ENCODE measurements at regions not wholly inside any gene's neighbourhood (a gene's known extent, or its start where the extent isn't known, plus 50 kb on each side); places are given as distances from the start of the nearest gene placed in this dataset.
"Not testable (repeated sequence)": the region's sequence is repeated elsewhere in the genome, so short reads cannot be mapped to it uniquely, and the experiment has no call there.

- DNase-seq: no peak
Observed at GRCh38 chr9:129544761-129545160, 76.1 kb downstream of the C9orf50 start.

DNA sequence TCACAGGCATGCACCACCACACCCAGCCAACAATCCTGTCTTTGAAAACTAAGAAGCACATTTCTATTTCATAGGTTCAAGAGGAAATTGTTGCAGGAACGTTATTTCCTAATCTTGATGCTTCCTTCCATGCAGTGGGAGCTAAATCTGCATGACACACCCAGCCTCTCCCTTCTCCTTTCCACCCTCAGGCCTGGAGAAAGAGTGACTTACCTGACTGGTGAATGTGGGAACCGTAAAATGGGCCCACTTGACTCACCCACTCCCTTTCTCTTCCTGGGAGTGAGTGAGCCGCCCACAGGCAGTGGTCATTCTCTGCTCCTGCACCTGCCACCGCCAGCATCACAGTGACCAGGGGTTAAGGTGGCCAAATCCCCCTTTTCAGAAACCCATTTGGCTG, 78.2 kb downstream of the C9orf50 start:
- no peak for DNase-seq

DNA sequence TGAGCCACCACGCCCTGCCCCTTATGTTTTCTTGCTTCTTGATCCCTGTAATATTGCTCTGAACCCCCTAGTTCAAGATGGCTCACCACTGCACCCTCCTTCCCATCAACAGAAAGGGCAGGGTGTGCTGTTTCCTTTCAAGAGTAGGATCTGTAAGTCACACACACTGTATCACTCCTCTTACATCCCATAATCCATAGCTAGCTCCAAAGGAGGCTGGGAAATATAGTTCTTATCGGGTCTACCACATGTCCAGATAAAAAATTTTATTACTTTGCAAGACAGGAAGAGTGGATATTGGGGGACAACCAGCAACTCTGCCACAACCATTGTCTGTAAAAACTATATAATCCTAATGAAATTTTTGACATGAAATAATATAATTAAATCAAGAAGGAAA, 79.6 kb downstream of the C9orf50 start:
- no peak for DNase-seq

GRCh38 chr9:129539446-129539845, 81.5 kb downstream of the C9orf50 start:
- DNase-seq: no peak

GRCh38 chr9:129531860-129532402, 89.0 kb downstream of the C9orf50 start:
- not testable (repeated sequence) for DNase-seq

DNA sequence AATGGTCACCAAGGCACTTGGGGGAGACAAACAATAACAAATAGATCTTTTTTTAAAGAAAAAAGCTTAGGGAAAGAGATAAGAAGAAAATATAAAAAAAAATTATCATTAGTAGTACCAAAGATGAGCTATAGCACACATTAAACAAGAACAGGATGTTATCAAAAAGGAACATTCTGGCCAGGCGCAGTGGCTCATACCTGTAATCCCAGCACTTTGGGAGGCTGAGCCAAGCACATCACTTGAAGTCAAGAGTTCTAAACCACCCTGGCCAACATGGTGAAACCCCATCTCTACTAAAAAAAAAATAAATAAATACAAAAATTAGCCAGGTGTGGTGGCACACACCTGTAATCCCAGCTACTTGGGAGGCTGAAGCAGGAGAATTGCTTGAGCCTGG, 92.9 kb downstream of the C9orf50 start:
- not testable (repeated sequence) for DNase-seq

- no peak for DNase-seq
Observed at GRCh38 chr9:129525656-129526196, 95.2 kb downstream of the C9orf50 start.

- DNase-seq: no peak
Observed at GRCh38 chr9:129524582-129525270, 96.2 kb downstream of the C9orf50 start.

DNA sequence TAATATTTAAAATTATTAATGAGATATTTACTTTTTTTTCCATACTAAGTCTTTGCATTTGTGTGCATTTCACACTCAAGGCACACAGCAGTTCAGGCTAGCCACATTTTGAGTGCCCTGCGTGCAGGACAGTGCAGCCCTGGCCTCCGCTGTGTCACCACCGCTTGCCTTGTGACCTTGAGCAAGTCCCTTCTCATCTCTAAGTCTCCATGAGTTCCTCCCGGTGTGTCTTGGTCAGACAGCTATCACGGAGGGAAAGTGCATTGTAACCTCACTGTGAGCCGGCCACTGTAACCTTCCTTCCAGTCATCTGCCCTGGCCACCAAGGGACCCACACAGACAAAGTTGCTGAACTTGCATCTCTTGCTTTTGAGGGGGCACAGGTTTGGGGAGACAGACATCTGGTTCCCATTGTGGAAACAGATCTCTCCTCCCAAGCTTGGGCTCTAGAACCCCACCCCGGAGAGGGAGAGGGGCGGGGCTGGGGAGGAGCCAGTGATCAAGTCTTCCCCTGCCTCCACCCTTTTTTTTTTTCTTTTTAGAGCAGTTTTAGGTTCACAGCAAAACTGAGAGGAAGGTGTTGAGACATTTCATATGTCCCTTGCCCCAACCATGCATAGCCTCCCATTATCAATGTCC, 96.8 kb downstream of the C9orf50 start:
- DNase-seq: no peak

- no peak for DNase-seq
Observed at GRCh38 chr9:129522351-129522750, 98.5 kb downstream of the C9orf50 start.

DNA sequence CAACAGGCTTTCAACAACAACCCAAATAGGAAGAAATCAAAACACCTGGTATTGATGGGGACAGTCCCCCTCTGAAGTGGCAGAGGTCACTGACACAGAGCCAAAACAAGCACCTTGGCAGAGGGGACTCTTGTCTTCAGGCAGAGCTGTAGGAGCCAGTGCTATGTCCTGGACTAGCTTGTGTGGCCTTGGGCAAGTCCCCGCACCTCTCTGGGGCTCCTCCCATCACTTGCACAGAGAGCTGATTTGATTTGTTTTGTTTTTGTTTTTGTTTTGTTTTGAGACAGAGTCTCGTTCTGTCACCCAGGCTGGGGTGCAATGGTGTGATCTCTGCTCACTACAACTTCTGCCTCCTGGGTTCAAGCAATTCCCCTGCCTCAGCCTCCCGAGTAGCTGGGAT, 100.8 kb downstream of the C9orf50 start:
- no peak for DNase-seq

DNA sequence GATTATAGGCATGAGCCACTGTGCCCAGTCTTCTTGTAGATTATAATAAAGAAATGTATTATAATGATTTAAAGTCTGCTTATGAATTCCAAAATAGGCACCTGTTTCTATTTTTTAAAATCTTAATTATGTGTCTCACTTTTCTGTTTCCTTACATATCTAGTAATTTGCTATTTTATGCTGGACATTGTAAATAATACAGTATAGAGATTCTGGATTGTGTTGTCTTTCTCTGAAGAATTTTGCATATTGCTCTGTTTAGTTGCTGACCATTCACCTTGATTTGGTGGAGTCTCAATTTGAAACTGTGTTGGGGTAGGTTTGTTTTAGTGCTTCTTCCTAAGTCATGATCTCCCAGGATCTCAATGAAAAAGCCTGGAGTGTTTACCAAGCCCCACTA, 102.8 kb downstream of the C9orf50 start:
- no peak for DNase-seq

DNA sequence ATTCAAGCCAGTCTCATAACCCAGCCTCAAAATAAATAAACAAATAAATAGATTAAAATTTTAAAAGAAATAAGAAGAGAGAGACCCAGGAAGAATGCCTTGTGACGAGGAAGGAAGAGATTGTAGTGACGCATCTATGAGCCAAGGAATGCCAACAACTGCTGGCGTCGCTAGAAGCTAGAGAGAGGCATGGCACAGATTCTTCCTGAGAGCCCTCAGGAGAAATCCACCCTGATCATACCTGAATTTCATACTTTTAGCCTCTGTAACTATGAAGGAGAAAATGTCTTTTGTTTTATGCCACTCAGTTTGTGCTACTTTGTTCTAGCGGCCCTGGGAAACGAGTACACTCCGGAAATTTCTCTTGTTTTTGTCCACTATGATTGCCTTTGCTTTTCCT, 103.9 kb downstream of the C9orf50 start:
- no peak for DNase-seq

GRCh38 chr9:129514891-129515290, 106.0 kb downstream of the C9orf50 start:
- no peak for DNase-seq

DNA sequence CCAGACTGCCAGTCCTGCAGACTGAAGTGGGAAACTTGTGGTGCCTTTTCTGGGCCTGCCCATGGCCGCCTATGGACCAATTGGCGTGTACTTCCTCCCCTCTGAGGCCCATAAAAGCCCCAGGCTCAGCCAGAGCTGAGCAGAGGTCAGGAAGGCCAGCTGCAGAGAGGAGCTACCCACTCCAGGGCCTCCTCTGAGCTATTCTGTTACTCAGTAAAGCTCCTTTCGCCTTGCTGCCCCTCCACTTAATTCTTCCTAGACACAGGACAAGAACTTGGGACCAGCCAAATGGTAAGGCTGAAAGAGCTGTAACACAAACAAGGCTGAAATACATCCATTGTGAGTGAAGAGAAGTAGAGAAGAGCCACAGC, 106.4 kb downstream of the C9orf50 start:
- no peak for DNase-seq

GRCh38 chr9:129513856-129514496, 106.9 kb downstream of the C9orf50 start:
- DNase-seq: no peak

DNA sequence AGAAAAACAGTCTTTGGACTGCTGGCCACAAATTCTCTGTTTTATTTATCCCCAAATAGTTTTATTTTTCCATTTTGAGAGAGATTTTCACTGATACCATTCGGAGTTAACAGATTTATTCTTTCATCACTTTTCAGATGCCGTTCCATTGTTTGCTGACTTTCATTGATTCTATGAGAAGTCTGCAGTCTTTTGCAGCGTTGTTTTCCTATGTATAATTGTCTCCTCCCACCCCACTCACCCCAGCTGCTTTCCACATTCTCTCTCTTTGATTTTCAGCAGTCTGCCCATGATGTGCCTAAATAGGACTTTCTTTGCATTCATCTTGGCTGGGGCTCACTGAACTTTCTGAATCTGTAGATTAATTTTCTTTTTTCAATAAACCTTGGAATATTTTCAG, 107.6 kb downstream of the C9orf50 start:
- DNase-seq: no peak

DNA sequence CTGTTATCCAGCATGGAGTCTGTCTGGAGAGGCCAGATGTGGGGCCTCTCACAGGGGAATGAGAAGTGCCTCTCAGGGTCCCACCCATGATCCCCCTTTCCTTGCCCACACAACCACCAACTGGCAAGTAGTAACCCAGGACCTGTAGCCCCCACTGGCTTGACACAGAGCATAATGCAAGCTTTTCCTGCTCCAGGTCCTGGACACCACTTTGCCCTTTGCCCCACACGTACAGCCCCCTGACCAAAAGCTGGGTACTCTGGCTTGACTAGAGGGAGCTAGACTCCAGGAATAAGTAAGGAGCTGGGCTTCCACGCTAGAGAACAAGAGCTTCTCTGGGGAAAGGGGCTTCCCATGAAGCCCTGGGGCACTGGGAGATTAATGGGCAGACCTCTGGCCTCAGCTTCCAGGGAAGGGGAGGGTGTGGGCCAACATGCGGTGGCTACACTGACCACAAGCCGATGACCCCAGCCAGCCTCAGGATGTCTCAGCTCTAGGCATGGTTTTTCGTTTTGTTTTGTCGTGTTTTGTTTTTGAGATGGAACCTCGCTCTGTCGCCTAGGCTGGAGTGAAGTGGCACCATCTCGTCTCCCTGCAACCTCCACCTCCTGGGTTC, 109.5 kb downstream of the C9orf50 start:
- DNase-seq: no peak

GRCh38 chr9:129509533-129509928, 111.4 kb downstream of the C9orf50 start:
- no peak for DNase-seq

- DNase-seq: no peak
Observed at GRCh38 chr9:129507805-129508204, 113.1 kb downstream of the C9orf50 start.

DNA sequence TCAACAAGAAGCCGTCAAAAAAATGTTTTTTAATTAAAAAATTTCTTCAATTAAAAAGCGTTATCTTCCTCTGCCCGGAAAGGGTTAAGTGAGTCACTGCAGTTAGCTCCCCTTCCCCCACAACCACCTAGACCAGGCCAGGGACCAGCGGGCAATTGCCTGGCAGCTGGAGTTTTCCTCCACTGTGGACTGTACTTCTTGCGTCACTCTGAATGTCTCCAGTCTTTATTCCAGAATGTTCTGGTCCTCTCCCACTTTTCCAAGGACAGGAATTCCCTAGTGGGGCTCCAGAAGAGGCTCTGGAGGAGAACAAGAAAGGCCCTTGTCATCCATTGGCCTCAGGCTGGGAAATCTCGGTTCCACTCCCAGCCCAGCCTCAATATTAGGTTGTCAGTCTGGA, 114.0 kb downstream of the C9orf50 start:
- DNase-seq: no peak

DNA sequence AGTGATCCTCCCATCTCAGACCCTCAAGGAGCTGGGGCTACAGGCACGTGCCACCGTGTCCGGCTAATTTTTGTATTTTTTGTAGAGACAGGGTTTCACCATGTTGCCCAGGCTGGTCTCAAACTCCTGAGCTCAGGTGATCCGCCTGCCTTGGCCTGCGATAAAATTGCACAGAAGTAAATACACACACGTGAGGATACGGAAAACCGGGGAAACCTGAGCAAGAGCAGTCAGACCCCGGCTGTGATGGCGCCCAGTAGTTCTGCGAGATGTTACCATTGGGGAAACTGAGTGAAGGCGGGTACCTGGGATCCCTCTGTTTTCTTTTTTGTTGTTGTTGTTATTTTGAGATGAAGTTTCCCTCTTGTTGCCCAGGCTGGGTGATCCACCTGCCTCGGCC, 114.9 kb downstream of the C9orf50 start:
- no peak for DNase-seq

DNA sequence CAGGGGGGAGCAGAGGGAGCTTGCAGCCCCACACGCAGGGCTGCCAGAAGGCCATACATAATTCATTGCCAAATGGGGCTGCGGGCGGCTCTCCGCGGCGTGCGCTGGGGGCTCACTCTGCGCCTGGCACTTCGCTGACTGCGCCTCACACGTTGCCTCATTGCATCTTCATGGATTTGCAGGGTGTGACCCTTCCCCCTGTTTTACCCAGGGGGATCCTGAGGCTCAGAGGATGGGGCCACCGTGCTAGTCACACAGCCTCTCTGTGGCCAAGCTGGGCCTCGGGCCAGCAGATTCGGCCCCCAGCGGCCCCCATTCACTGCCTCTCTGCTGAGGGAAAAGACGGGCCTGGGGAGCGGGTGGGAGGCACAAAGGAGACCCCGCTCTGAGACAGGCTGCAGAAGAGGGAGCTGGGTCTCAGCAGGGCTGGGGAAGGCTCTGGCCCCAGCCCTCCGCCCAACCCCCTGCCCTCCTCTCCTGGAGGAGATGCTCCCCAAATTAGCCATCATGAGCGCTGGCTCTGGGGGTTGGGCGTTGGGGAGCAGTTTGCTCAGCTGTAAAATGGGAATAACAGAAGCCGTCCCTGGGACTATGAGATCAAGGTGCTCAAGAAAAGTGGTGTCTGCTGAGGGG, 115.5 kb downstream of the C9orf50 start:
- no peak for DNase-seq
